Smooth muscle cell (in vitro differentiated cells): ENCODE measurements at regions not wholly inside any gene's neighbourhood (a gene's known extent, or its start where the extent isn't known, plus 50 kb on each side); places are given as distances from the start of the nearest gene placed in this dataset.

Experiments
- DNase-seq: peaks from one replicate; lab custom pipeline; 2025; ENCODE audit not compliant: unreplicated experiment; lab: John Stamatoyannopoulos, UW
- H2AFZ ChIP-seq: fragments of 200-600 bp; sonication (generic); 2 replicates; pipeline ENCODE4 v1.6.0; 2016; ENCODE audit warnings: antibody characterized with exemption, low read depth, mild to moderate bottlenecking
- H3F3A ChIP-seq: fragments of 200-600 bp; sonication (generic); 2 replicates; pipeline ENCODE4 v1.6.0; 2017; ENCODE audit warnings: antibody characterized with exemption, low read depth
- H3K27ac ChIP-seq: fragments of 200-600 bp; sonication (generic); 2 replicates; pipeline ENCODE4 v1.5.1; 2016; ENCODE audit warnings: low read depth, mild to moderate bottlenecking
- H3K27me3 ChIP-seq: fragments of 200-600 bp; sonication (generic); 2 replicates; pipeline ENCODE4 v1.6.1; 2016; ENCODE audit warnings: low read depth, mild to moderate bottlenecking
- H3K36me3 ChIP-seq: fragments of 200-600 bp; sonication (generic); 2 replicates; pipeline ENCODE4 v1.5.1; 2016; ENCODE audit warnings: low read depth
- H3K4me1 ChIP-seq: fragments of 200-600 bp; sonication (generic); 2 replicates; pipeline ENCODE4 v1.5.1; 2016; ENCODE audit warnings: low read depth
- H3K4me2 ChIP-seq: fragments of 200-600 bp; sonication (generic); 2 replicates; pipeline ENCODE4 v1.6.0; 2016; ENCODE audit warnings: mild to moderate bottlenecking
- H3K4me3 ChIP-seq: fragments of 200-600 bp; sonication (generic); 2 replicates; pipeline ENCODE4 v1.5.1; 2016; ENCODE audit warnings: mild to moderate bottlenecking
- H3K79me2 ChIP-seq: fragments of 200-600 bp; sonication (generic); 2 replicates; pipeline ENCODE4 v1.6.0; 2016; ENCODE audit warnings: low read depth, mild to moderate bottlenecking
- H3K9ac ChIP-seq: fragments of 200-600 bp; sonication (generic); 2 replicates; pipeline ENCODE4 v1.6.0; 2016; ENCODE audit warnings: low read depth
- H3K9me3 ChIP-seq: fragments of 200-600 bp; sonication (generic); replicated peaks from 2 replicates; pipeline ENCODE4 v1.5.1; 2016; ENCODE audit warnings: low read depth
- H4K20me1 ChIP-seq: fragments of 200-600 bp; sonication (generic); 2 replicates; pipeline ENCODE4 v1.6.0; 2016; ENCODE audit warnings: low read depth
- WGBS: methylation state at CpG from one replicate; pipeline ENCODE4 v1.1.7; 2016; ENCODE audit warnings: low lambda C conversion rate; 5-methylcytosine and 5-hydroxymethylcytosine counted together
- TF ChIP-seq, protein P1 (sequence below): fragments of 200-600 bp; sonication (generic); IDR thresholded peaks from 2 replicates; pipeline ENCODE4 v1.5.1; 2017; ENCODE audit warnings: borderline replicate concordance, mild to moderate bottlenecking, antibody characterized with exemption; ENCODE audit not compliant: insufficient read depth, poor library complexity, severe bottlenecking

DNA sequence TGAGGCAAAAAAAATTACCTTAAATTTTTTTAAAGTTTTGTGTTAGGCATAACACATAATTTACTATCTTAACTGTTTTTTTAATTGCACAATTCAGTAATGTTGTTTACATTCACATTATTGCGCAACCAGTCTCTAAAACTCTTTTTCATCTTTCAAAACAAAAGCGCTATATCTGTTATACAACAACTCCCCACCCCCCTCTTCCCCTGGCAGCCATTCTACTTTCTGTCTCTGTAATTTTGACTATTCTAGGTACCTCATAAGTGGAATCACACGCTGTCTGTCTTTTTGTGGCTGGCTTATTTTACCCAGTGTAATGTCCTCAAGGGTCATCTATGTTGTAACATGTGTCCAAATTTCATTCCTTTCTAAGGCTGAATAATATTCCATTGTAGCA is 241.5 kb upstream of the DMRT1 start:
- no peaks in the 10 kb centered on the region for H3F3A ChIP-seq
- H3K36me3 ChIP-seq, result no peaks in the 10 kb centered on the region
- H3K9ac ChIP-seq, result no peak overlapping the region
- DNase-seq, result no peak
- TF ChIP-seq, protein P1, sequence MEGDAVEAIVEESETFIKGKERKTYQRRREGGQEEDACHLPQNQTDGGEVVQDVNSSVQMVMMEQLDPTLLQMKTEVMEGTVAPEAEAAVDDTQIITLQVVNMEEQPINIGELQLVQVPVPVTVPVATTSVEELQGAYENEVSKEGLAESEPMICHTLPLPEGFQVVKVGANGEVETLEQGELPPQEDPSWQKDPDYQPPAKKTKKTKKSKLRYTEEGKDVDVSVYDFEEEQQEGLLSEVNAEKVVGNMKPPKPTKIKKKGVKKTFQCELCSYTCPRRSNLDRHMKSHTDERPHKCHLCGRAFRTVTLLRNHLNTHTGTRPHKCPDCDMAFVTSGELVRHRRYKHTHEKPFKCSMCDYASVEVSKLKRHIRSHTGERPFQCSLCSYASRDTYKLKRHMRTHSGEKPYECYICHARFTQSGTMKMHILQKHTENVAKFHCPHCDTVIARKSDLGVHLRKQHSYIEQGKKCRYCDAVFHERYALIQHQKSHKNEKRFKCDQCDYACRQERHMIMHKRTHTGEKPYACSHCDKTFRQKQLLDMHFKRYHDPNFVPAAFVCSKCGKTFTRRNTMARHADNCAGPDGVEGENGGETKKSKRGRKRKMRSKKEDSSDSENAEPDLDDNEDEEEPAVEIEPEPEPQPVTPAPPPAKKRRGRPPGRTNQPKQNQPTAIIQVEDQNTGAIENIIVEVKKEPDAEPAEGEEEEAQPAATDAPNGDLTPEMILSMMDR, result no peak
- 97% methylated on average over 3 of the region's 3 CpGs for WGBS
- no peaks in the 10 kb centered on the region for H3K27me3 ChIP-seq
- no peaks in the 10 kb centered on the region for H3K79me2 ChIP-seq
- H3K4me1 ChIP-seq, result no peaks in the 10 kb centered on the region
- H3K9me3 ChIP-seq, result no peaks in the 10 kb centered on the region
- no peaks in the 10 kb centered on the region for H4K20me1 ChIP-seq
- H2AFZ ChIP-seq, result no peak overlapping the region
- H3K27ac ChIP-seq, result no peak overlapping the region
- no peak overlapping the region for H3K4me3 ChIP-seq
- H3K4me2 ChIP-seq, result no peak overlapping the region

DNA sequence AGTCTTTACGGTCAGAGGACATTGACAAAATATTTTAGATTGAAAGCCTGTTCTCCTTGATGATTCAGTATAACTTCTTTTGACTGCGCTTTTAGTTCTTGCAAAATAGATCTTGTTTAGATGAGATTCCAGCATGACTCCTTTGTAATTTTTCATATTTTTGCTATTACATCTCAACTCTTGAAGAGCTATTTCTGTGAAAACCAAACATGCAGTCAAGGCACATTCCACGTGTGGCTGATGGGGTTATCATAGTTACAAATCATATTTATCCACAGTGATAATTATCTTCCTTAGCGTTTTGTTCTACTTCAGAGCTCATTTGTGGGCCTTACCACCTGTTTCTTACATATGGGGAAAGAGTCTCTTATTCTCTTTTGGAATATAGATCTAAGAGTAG is 238.8 kb upstream of the DMRT1 start:
- Histone ChIP-seq H3F3A (no peaks in the 10 kb centered on the region), H3K27me3 (no peaks in the 10 kb centered on the region), H4K20me1 (no peaks in the 10 kb centered on the region), H3K4me1 (no peaks in the 10 kb centered on the region), H3K36me3 (no peaks in the 10 kb centered on the region), H3K9ac (no peak overlapping the region), H2AFZ (no peak overlapping the region), H3K9me3 (no peaks in the 10 kb centered on the region), H3K4me2 (no peak overlapping the region), H3K4me3 (no peak overlapping the region), H3K79me2 (no peaks in the 10 kb centered on the region), H3K27ac (no peak overlapping the region)
- TF ChIP-seq, protein P1, result no peak
- WGBS, result 80% methylated on average over 4 of the region's 4 CpGs
- no peak for DNase-seq

DNA sequence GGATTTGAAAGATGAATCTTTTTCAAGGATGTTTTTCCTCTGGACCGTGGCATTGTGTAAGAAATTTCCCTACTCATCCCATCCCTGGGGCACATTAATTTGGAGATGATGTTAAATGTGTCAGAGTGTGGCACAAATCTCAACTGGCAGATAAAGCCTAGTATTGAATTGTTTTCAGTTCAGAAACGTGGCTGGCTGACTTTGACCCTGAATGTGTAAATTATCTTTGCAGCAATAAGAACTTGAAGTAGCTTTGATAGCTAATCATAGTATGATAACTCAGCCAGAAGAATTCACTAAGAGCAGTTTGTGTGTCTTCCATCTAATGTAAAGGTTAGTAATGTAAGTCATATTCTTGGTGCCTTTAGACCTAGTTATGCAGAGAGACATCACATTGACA is 238.4 kb upstream of the DMRT1 start:
- no peaks in the 10 kb centered on the region for H3F3A ChIP-seq
- H3K9me3 ChIP-seq, result no peaks in the 10 kb centered on the region
- no peak overlapping the region for H3K27ac ChIP-seq
- H3K4me2 ChIP-seq, result no peak overlapping the region
- no peak overlapping the region for H3K9ac ChIP-seq
- H3K27me3 ChIP-seq, result no peaks in the 10 kb centered on the region
- DNase-seq, result no peak
- H4K20me1 ChIP-seq, result no peaks in the 10 kb centered on the region
- WGBS, result 73% methylated on average over 2 of the region's 2 CpGs
- no peak overlapping the region for H3K4me3 ChIP-seq
- TF ChIP-seq, protein P1, result no peak
- no peaks in the 10 kb centered on the region for H3K79me2 ChIP-seq
- H2AFZ ChIP-seq, result no peak overlapping the region
- H3K4me1 ChIP-seq, result no peaks in the 10 kb centered on the region
- no peaks in the 10 kb centered on the region for H3K36me3 ChIP-seq

DNA sequence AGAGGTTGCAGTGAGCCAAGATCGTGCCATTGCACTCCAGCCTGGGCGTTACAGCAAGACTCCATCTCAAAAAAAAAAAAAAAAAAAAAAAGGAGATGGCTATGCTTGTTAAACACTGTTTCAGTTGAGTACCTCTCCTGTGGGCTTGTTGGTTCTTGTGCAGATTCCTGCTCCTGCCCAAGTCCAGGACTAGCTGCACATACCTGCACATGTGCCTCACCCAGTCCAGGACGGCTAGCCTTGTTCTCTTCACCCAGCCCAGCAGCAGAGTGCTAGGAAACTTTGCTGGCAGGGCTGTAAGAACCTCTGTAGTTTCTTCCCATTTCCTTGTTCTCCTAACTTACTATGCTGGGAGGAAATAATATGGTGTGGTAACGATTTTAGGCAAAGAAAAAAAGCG is 234.1 kb upstream of the DMRT1 start:
- Histone ChIP-seq H3K4me3 (no peak overlapping the region), H4K20me1 (no peaks in the 10 kb centered on the region), H3K9ac (no peak overlapping the region), H3F3A (no peaks in the 10 kb centered on the region), H3K27me3 (no peaks in the 10 kb centered on the region), H2AFZ (no peak overlapping the region), H3K4me2 (no peak overlapping the region), H3K79me2 (no peaks in the 10 kb centered on the region), H3K36me3 (no peaks in the 10 kb centered on the region), H3K27ac (peak overlapping the region; percentile 62), H3K9me3 (no peaks in the 10 kb centered on the region), H3K4me1 (no peaks in the 10 kb centered on the region)
- TF ChIP-seq, protein P1, result no peak
- no peak for DNase-seq
- WGBS, result 65% methylated on average over 5 of the region's 5 CpGs
